Tibial nerve (tissue), 4 donors: ENCODE measurements at regions not wholly inside any gene's neighbourhood (a gene's known extent, or its start where the extent isn't known, plus 50 kb on each side); places are given as distances from the start of the nearest gene placed in this dataset.

ENCODE experiments used
- DNase-seq, 2 donors: peaks; one replicate each; pipeline ENCODE4 v3.0.0-alpha.2; 2019; ENCODE audit warnings: low spot score in 2 of 2
- H3K27ac ChIP-seq, 4 donors: fragments of 200-600 bp; sonication (generic) in 3 of 4; one replicate each; pipeline ENCODE4 v1.5.1; 2017 to 2019; ENCODE audit warnings: mild to moderate bottlenecking in 1 of 4
- H3K27me3 ChIP-seq, 2 donors: fragments of 200-600 bp; sonication (generic) in 1 of 2; one replicate each; pipeline versions ENCODE4 v1.5.1 to v1.6.0; 2017 to 2019
- H3K36me3 ChIP-seq, 3 donors: fragments of 200-600 bp; sonication (generic); one replicate each; pipeline ENCODE4 v1.5.1; 2018 to 2019
- H3K4me1 ChIP-seq, 4 donors: fragments of 200-600 bp; sonication (generic) in 3 of 4; one replicate each; pipeline ENCODE4 v1.5.1; 2017 to 2019
- H3K4me3 ChIP-seq, 4 donors: fragments of 200-600 bp; sonication (generic) in 3 of 4; one replicate each; pipeline ENCODE4 v1.5.1; 2017 to 2019; ENCODE audit warnings: mild to moderate bottlenecking in 1 of 4, moderate library complexity in 1 of 4
- H3K9me3 ChIP-seq, 4 donors: fragments of 200-600 bp; sonication (generic) in 3 of 4; one replicate each; pipeline ENCODE4 v1.5.1; 2017 to 2019
- EP300 ChIP-seq, 2 donors: sonication (generic); formaldehyde crosslinking; IDR thresholded peaks; one replicate each; pipeline ENCODE4 v1.6.1; 2017; ENCODE audit warnings: antibody characterized with exemption in 2 of 2, mild to moderate bottlenecking in 1 of 2
- POLR2A ChIP-seq, 2 donors: fragments of 450-650 bp; IDR thresholded peaks; one replicate each; pipeline ENCODE4 v1.6.1; 2017; ENCODE audit warnings: antibody characterized with exemption in 2 of 2, mild to moderate bottlenecking in 2 of 2, moderate library complexity in 2 of 2
- WGBS, 2 donors: methylation state at CpG; one replicate each; pipeline ENCODE4 v1.1.5; 2018; 5-methylcytosine and 5-hydroxymethylcytosine counted together
- TF ChIP-seq, protein P1 (sequence below), 5 experiments: fragments of 200-600 bp in 3 of 5; fragments of 450-650 bp in 2 of 5; sonication (generic) in 3 of 5; IDR thresholded peaks; one replicate each; pipeline ENCODE4 v1.5.1; 2016 to 2019; ENCODE audit warnings: antibody characterized with exemption in 5 of 5, mild to moderate bottlenecking in 3 of 5, moderate library complexity in 2 of 5

DNA sequence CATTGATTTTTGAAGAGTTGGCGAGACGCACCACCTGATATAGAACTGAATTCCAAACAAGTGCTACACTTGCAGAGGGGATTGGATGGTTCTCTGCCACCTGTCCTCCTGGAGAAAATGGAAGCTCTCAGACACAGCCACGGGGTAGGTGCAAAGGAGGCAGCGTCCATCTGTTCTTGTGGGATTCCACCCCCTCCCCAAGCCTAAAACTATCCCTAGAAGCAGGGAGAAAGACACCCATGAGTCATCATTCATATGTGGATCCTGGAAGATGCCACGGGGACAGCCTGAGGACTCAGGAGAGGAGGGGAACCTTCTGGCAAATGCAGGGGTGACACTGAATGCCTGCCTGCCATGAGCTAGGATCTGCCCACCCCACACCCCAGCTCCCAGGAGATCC, 171.3 kb upstream of the CST7 start:
- Histone ChIP-seq H3K27ac (no peak overlapping the region), H3K4me1 (no peaks in the 10 kb centered on the region), H3K36me3 (no peaks in the 10 kb centered on the region), H3K4me3 (no peak overlapping the region), H3K27me3 (no peaks in the 10 kb centered on the region), H3K9me3 (peaks cover 0 to 10% (median 0%) of the 10 kb centered on the region in 4 donors)
- TF ChIP-seq POLR2A (IDR thresholded peaks at IDR 0.05) (no peak), EP300 (IDR thresholded peaks at IDR 0.05) (no peak)
- DNase-seq = no peak
- 61 to 64% methylated on average over 5 of the region's 5 CpGs for WGBS, 2 donors

DNA sequence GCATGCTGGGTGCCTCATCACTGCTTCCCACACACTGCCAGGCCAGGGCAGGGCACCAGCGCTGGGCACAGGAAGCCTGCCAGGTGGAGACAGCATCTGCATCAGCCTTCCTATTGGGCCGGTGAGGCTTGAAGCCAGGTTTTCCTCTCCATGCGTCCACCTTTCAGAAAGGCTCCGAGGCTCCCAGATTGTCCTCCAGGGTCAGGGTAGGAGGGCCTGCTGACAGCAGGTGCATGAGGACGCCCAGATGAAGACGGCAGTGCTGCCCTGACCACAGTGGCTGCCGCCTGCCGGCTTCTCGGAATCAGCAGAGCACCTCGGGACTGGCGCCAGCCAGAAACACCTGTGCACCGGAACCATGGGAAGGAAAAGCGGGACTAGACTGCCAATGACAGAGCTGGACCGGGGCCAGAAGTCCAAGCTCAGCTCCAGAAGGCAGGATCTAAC, 170.5 kb upstream of the CST7 start:
- 66 to 77% methylated on average over 13 to 14 of the region's 14 CpGs for WGBS, 2 donors
- H3K36me3 ChIP-seq = no peaks in the 10 kb centered on the region
- no peaks in the 10 kb centered on the region for H3K4me1 ChIP-seq
- H3K4me3 ChIP-seq = no peak overlapping the region
- H3K27me3 ChIP-seq = no peaks in the 10 kb centered on the region
- no peak overlapping the region for H3K27ac ChIP-seq
- no peak for TF ChIP-seq POLR2A (IDR thresholded peaks at IDR 0.05)
- TF ChIP-seq, protein P1, sequence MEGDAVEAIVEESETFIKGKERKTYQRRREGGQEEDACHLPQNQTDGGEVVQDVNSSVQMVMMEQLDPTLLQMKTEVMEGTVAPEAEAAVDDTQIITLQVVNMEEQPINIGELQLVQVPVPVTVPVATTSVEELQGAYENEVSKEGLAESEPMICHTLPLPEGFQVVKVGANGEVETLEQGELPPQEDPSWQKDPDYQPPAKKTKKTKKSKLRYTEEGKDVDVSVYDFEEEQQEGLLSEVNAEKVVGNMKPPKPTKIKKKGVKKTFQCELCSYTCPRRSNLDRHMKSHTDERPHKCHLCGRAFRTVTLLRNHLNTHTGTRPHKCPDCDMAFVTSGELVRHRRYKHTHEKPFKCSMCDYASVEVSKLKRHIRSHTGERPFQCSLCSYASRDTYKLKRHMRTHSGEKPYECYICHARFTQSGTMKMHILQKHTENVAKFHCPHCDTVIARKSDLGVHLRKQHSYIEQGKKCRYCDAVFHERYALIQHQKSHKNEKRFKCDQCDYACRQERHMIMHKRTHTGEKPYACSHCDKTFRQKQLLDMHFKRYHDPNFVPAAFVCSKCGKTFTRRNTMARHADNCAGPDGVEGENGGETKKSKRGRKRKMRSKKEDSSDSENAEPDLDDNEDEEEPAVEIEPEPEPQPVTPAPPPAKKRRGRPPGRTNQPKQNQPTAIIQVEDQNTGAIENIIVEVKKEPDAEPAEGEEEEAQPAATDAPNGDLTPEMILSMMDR (IDR thresholded peaks at IDR 0.05) = no peak
- no peak for TF ChIP-seq EP300 (IDR thresholded peaks at IDR 0.05)
- DNase-seq = no peak
- H3K9me3 ChIP-seq = peaks cover 0 to 10% (median 0%) of the 10 kb centered on the region in 4 donors

DNA sequence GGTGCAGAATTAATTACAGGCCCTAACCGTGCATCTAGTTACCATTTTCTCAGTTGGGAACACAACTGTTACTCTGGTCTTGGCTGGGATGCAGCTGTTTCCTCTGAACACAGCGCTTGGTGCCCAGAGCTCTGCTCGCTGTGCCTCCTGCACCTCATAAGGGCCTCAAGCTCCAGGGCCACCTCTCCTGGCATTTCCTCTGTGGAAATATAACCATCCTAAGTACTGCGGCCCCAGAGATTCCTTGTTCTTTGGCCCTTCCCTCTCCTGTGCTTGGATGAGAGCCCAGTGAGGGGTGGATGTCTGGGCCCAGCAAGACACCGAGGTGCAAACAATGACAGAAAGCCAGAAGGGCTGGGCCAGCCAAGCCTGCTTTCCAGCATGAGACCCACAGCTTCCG, 169.9 kb upstream of the CST7 start:
- TF ChIP-seq POLR2A (IDR thresholded peaks at IDR 0.05) (no peak), EP300 (IDR thresholded peaks at IDR 0.05) (no peak)
- TF ChIP-seq, protein P1 (IDR thresholded peaks at IDR 0.05) = no peak
- WGBS, 2 donors = 46 to 49% methylated on average over 6 of the region's 6 CpGs
- DNase-seq = no peak
- Histone ChIP-seq H3K4me1 (no peaks in the 10 kb centered on the region), H3K4me3 (no peak overlapping the region), H3K27me3 (no peaks in the 10 kb centered on the region), H3K36me3 (no peaks in the 10 kb centered on the region), H3K27ac (no peak overlapping the region), H3K9me3 (peaks cover 0 to 10% (median 0%) of the 10 kb centered on the region in 4 donors)

DNA sequence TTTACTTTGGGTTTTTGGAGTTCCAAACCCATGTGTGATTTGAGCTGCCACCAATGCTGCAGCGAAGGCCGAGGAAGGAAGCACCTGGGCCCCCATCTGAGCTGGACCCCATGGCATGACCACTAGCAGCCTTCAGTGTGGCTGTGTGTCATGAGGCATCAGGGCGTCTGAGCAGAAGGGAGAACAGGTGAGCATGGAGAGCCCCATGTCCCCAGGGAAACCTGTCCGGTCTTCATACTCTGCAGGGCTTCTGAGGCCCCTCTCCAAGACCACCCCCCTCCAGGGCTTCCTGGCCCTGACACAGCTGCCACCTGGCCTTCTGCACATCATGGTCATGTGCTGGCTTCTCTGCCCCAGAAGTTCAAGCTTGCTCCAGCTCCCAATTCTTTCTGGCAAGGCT, 169.1 kb upstream of the CST7 start:
- DNase-seq = no peak
- Histone ChIP-seq H3K4me1 (no peaks in the 10 kb centered on the region), H3K4me3 (no peak overlapping the region), H3K9me3 (peaks cover 0 to 6% (median 0%) of the 10 kb centered on the region in 4 donors), H3K27ac (no peak overlapping the region), H3K27me3 (no peaks in the 10 kb centered on the region), H3K36me3 (no peaks in the 10 kb centered on the region)
- TF ChIP-seq, protein P1 (IDR thresholded peaks at IDR 0.05) = no peak
- TF ChIP-seq EP300 (IDR thresholded peaks at IDR 0.05) (no peak), POLR2A (IDR thresholded peaks at IDR 0.05) (no peak)
- 91 to 93% methylated on average over 4 of the region's 4 CpGs for WGBS, 2 donors

DNA sequence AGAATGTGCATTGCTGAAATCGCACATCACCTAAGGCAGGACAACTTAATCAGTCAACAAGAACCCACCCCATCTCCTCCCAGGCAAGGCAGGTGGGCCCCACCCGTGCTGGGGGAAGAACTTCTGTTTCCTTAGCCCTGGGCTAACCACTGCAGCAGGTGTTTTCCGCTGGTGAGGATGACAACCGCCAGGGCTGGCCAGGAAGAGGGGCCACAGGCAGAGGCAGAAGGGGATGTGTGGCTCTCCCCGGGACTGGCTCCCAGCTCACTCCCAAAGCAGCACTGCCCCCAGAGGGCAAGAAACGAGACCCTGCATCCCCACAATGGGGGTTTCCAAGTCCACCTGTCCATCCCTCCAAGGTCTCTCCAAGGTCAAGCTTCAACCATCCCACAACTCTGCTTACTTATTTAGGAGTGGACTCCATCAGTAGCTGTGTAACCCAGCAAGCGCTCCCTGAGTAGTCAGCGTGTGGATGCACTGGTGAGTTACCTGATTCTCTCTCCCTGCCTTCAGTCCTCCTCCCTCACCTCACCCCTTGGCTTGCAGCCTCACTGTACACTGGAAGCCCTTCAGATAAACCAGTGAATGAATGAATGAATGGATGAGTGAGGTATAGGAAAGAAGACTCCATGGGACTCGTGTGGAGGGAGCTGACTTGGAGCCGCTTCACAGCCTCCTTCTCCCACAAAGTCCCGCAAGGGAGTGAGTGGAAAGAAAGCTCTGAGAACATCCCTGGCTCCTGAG, 168.2 kb upstream of the CST7 start:
- Histone ChIP-seq H3K4me1 (no peaks in the 10 kb centered on the region), H3K27me3 (no peaks in the 10 kb centered on the region), H3K4me3 (no peak overlapping the region), H3K27ac (no peak overlapping the region), H3K36me3 (no peaks in the 10 kb centered on the region), H3K9me3 (no peaks in the 10 kb centered on the region)
- WGBS, 2 donors = 76 to 77% methylated on average over 9 to 11 of the region's 11 CpGs
- TF ChIP-seq POLR2A (IDR thresholded peaks at IDR 0.05) = no peak
- TF ChIP-seq, protein P1 (IDR thresholded peaks at IDR 0.05) = no peak
- TF ChIP-seq EP300 (IDR thresholded peaks at IDR 0.05) = no peak
- no peak for DNase-seq
